ENCODE measurements at regions not wholly inside any gene's neighbourhood (a gene's known extent, or its start where the extent isn't known, plus 50 kb on each side); places are given as distances from the start of the nearest gene placed in this dataset.
"Not testable (repeated sequence)": the region's sequence is repeated elsewhere in the genome, so short reads cannot be mapped to it uniquely, and the experiment has no call there.

DNA sequence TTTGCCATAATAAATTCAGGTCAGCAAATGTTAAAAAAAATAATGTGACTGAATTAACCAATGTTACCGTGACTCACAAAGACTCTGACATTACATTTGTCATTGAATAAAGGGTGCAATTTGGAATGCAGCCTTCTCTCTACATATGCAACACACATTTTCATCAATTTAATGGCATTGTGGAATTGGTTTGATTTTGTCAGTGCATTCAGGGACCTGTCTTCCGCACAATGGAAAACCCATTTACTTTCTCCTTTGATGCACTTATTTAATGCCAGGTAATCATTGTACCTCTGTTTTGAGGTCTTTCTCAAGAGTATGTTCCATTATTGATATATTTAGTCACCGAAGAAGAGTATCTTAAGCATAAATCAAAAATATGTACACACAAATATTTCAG lies 1099.3 kb downstream of the SOCS6 start:
- Mint-ChIP-seq H3K4me3 (no peak overlapping the region), H3K27ac (no peak overlapping the region), H3K9me3 (no peaks in the 10 kb centered on the region), H3K4me1 (ENCODE audit: low read depth) (no peaks in the 10 kb centered on the region), H3K36me3 (ENCODE audit: low read depth) (no peaks in the 10 kb centered on the region), H3K27me3 (ENCODE audit: low read depth) (no peaks in the 10 kb centered on the region)
- intact Hi-C loops (cut with micrococcal nuclease): no loop called here
- CTCF ChIA-PET: no interaction called here
- DNase-seq: no peak

DNA sequence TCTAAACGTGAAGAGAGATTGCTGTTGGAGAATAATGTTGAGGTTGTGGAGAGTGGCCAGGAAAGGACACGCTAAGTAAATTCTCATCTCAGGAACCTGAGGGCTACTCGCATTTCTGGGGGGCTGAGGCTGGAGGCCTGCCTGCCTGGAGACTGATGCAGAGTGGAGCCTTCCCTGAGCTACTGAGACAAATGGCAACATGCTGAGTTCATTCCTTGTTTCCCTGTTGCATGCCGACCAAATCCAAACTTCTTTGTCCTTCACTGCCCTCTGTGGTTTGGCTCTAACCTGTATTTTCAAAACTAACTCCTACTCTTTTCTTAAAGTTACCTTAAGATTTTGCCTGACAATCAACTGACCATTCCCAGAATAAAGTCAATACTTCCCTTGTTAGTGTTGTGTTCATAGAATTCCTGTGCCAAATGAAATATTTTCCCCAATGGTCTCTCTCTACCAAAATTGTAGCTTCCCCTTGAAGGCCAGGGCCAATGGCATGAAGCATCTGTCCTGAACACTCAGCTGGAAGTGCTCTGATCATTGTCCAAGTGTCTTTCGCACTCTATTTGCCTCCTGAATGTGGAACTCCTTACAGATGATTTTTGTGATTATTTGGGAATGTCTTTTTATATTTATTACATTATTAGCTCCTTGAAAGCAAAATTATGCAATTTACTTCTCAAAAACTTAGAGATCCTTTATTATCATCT lies 1085.6 kb downstream of the SOCS6 start:
- no peak overlapping the region for H3K4me3 Mint-ChIP-seq
- CTCF ChIA-PET: no interaction called here
- H3K4me1 Mint-ChIP-seq (ENCODE audit: low read depth): no peaks in the 10 kb centered on the region
- H3K9me3 Mint-ChIP-seq: no peaks in the 10 kb centered on the region
- no peak for DNase-seq
- H3K36me3 Mint-ChIP-seq (ENCODE audit: low read depth): no peaks in the 10 kb centered on the region
- intact Hi-C loops (cut with micrococcal nuclease): no loop called here
- peaks cover 4% of the 10 kb centered on the region for H3K27me3 Mint-ChIP-seq (ENCODE audit: low read depth)
- no peak overlapping the region for H3K27ac Mint-ChIP-seq

- H3K4me1 Mint-ChIP-seq (ENCODE audit: low read depth): no peaks in the 10 kb centered on the region
- H3K27ac Mint-ChIP-seq: no peak overlapping the region
- intact Hi-C loops (cut with micrococcal nuclease): no loop called here
- CTCF ChIA-PET: no interaction called here
- H3K36me3 Mint-ChIP-seq (ENCODE audit: low read depth): no peaks in the 10 kb centered on the region
- DNase-seq: no peak
- H3K27me3 Mint-ChIP-seq (ENCODE audit: low read depth): peaks cover 4% of the 10 kb centered on the region
- peaks cover 4% of the 10 kb centered on the region for H3K9me3 Mint-ChIP-seq
- H3K4me3 Mint-ChIP-seq: no peak overlapping the region
These were observed 1083.2 kb downstream of the SOCS6 start for GRCh38 chr18:71371951-71372605.

GRCh38 chr18:71370671-71371445 lies 1082.0 kb downstream of the SOCS6 start:
- CTCF ChIA-PET: no interaction called here
- DNase-seq: no peak
- Mint-ChIP-seq H3K27me3 (ENCODE audit: low read depth) (peaks cover 4% of the 10 kb centered on the region), H3K4me3 (no peak overlapping the region), H3K27ac (no peak overlapping the region), H3K9me3 (peaks cover 15% of the 10 kb centered on the region), H3K36me3 (ENCODE audit: low read depth) (no peaks in the 10 kb centered on the region), H3K4me1 (ENCODE audit: low read depth) (no peaks in the 10 kb centered on the region)
- intact Hi-C loops (cut with micrococcal nuclease): no loop called here

GRCh38 chr18:71370095-71370494 lies 1081.2 kb downstream of the SOCS6 start:
- no peak overlapping the region for H3K4me3 Mint-ChIP-seq
- CTCF ChIA-PET: no interaction called here
- no peaks in the 10 kb centered on the region for H3K4me1 Mint-ChIP-seq (ENCODE audit: low read depth)
- H3K27me3 Mint-ChIP-seq (ENCODE audit: low read depth): peaks cover 4% of the 10 kb centered on the region
- no peak for DNase-seq
- peaks cover 15% of the 10 kb centered on the region for H3K9me3 Mint-ChIP-seq
- no peak overlapping the region for H3K27ac Mint-ChIP-seq
- intact Hi-C loops (cut with micrococcal nuclease): no loop called here
- no peaks in the 10 kb centered on the region for H3K36me3 Mint-ChIP-seq (ENCODE audit: low read depth)

GRCh38 chr18:71362140-71362539 lies 1073.3 kb downstream of the SOCS6 start:
- H3K9me3 Mint-ChIP-seq: peaks cover 12% of the 10 kb centered on the region
- no peak for DNase-seq
- no peak overlapping the region for H3K4me3 Mint-ChIP-seq
- H3K4me1 Mint-ChIP-seq (ENCODE audit: low read depth): no peaks in the 10 kb centered on the region
- CTCF ChIA-PET: interaction anchor here (1.2 kb wide), 1 partner anchor 36 kb away, joined by 3 read pairs; no protein-coding TSS in a partner anchor
- H3K27ac Mint-ChIP-seq: no peak overlapping the region
- no peaks in the 10 kb centered on the region for H3K36me3 Mint-ChIP-seq (ENCODE audit: low read depth)
- H3K27me3 Mint-ChIP-seq (ENCODE audit: low read depth): peaks cover 6% of the 10 kb centered on the region
- intact Hi-C loops (cut with micrococcal nuclease): no loop called here

DNA sequence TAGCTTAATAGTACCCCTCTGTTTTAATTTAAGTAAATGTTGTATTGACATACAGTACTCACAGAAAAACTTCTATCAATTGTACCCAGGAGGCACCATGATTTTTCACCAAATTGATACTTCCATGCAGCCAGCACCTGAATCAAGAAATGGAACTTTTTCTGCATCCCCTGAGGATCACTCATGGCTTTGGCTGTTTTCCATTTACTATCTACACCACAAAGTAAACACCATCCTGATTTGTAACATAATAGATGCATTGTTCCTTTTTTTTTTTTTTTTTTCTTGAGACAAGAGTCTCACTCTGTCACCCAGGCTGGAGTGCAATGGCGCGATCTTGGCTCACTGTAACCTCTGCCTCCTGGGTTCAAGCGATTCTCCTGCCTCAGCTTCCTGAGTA lies 1066.8 kb downstream of the SOCS6 start:
- DNase-seq; H3K4me1 Mint-ChIP-seq (ENCODE audit: low read depth); H3K9me3 Mint-ChIP-seq; intact Hi-C loops (cut with micrococcal nuclease); H3K4me3 Mint-ChIP-seq; H3K27ac Mint-ChIP-seq; CTCF ChIA-PET; H3K27me3 Mint-ChIP-seq (ENCODE audit: low read depth); H3K36me3 Mint-ChIP-seq (ENCODE audit: low read depth): not testable (repeated sequence)

DNA sequence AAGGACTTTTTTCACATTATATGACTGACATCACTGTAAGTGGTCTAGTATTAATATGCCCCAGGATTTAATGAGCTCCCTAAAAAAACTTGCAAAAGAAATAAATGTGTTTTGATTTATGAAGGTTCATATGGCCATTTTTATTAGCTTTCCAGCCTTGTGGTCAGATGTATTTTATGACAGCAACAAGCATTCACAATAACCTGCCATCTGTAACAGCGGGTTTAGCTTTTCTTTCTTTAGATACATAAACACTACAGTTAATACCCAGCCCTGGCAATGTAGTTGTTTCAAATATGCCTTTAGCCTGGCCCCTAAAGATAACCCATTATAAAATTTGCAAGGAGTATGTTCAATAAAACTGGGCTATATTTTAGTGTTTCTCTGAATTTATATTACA lies 1063.8 kb downstream of the SOCS6 start:
- CTCF ChIA-PET: no interaction called here
- Mint-ChIP-seq H3K27ac (no peak overlapping the region), H3K9me3 (no peaks in the 10 kb centered on the region), H3K4me1 (ENCODE audit: low read depth) (no peaks in the 10 kb centered on the region), H3K36me3 (ENCODE audit: low read depth) (no peaks in the 10 kb centered on the region), H3K27me3 (ENCODE audit: low read depth) (no peaks in the 10 kb centered on the region), H3K4me3 (no peak overlapping the region)
- DNase-seq: no peak
- intact Hi-C loops (cut with micrococcal nuclease): no loop called here

DNA sequence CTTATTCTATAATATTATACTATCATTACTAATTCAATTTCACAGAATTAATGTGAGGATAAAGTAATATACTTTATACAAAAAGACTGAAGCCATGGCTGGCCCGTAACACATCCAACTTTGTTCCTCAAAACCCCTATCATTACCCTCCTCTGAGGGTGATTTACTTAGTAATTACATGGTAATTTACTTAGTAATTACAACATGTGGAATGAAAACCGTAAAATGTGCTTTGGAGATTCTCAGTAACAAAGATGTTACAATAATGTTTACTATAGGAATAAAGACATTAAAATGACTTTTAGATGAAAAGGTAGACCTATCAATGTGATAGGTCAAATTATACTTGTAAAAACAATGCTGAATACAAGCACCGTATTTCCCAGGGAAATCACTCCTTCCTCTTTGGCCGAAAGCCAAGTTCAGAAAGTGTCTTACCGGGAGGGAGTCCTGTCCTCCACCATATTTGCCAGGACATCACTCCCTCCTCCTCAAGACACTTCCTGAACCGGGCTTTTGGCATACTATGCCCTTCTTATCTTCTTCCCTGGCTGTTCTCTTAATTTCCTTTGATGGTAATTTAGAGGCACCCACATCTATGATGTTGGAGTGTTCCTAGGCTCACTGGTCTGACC lies 1047.8 kb downstream of the SOCS6 start:
- Mint-ChIP-seq H3K9me3 (no peaks in the 10 kb centered on the region), H3K27me3 (ENCODE audit: low read depth) (no peaks in the 10 kb centered on the region), H3K4me3 (no peak overlapping the region), H3K27ac (no peak overlapping the region), H3K36me3 (ENCODE audit: low read depth) (no peaks in the 10 kb centered on the region), H3K4me1 (ENCODE audit: low read depth) (no peaks in the 10 kb centered on the region)
- CTCF ChIA-PET: no interaction called here
- no peak for DNase-seq
- intact Hi-C loops (cut with micrococcal nuclease): no loop called here

DNA sequence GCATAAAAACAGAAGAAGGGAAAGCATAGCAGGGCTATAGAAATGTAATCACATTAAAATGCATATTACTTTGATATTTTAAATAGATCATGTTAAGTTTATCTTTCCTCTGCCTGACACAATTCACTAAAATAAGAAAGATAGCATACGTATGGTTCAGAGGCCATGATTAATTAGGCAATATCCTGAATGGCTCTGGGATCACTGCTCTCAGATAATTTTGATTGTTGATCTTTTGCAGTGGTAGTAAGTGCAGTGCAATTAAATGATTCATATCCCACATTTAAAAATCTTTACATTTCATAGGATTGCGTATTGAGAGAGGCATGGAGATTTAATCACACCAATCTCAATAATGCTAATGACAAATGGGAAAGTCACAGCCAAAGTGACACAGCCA lies 1040.7 kb downstream of the SOCS6 start:
- H3K4me1 Mint-ChIP-seq (ENCODE audit: low read depth): no peaks in the 10 kb centered on the region
- H3K9me3 Mint-ChIP-seq: no peaks in the 10 kb centered on the region
- intact Hi-C loops (cut with micrococcal nuclease): no loop called here
- DNase-seq: no peak
- CTCF ChIA-PET: no interaction called here
- H3K4me3 Mint-ChIP-seq: no peak overlapping the region
- no peak overlapping the region for H3K27ac Mint-ChIP-seq
- H3K36me3 Mint-ChIP-seq (ENCODE audit: low read depth): no peaks in the 10 kb centered on the region
- H3K27me3 Mint-ChIP-seq (ENCODE audit: low read depth): no peaks in the 10 kb centered on the region

- Mint-ChIP-seq H3K36me3 (ENCODE audit: low read depth) (no peaks in the 10 kb centered on the region), H3K27me3 (ENCODE audit: low read depth) (no peaks in the 10 kb centered on the region), H3K4me3 (no peak overlapping the region), H3K4me1 (ENCODE audit: low read depth) (no peaks in the 10 kb centered on the region), H3K9me3 (no peaks in the 10 kb centered on the region), H3K27ac (no peak overlapping the region)
- CTCF ChIA-PET: no interaction called here
- intact Hi-C loops (cut with micrococcal nuclease): no loop called here
- no peak for DNase-seq
These were observed 1040.3 kb downstream of the SOCS6 start for GRCh38 chr18:71329114-71329513.

- CTCF ChIA-PET: no interaction called here
- DNase-seq: no peak
These were observed 1039.0 kb downstream of the SOCS6 start for GRCh38 chr18:71327850-71328249.

More at GRCh38 chr18:71327850-71328249, 1039.0 kb downstream of the SOCS6 start:
- Mint-ChIP-seq H3K4me3 (no peak overlapping the region), H3K27ac (no peak overlapping the region), H3K9me3 (no peaks in the 10 kb centered on the region), H3K36me3 (ENCODE audit: low read depth) (no peaks in the 10 kb centered on the region), H3K4me1 (ENCODE audit: low read depth) (no peaks in the 10 kb centered on the region), H3K27me3 (ENCODE audit: low read depth) (no peaks in the 10 kb centered on the region)
- intact Hi-C loops (cut with micrococcal nuclease): no loop called here

All from activated naive CD4-positive, alpha-beta T cell treated with anti-CD3 and anti-CD28 coated beads for 36 hours (primary cell).